ENCODE measurements at regions not wholly inside any gene's neighbourhood (a gene's known extent, or its start where the extent isn't known, plus 50 kb on each side); places are given as distances from the start of the nearest gene placed in this dataset.
"Not testable (repeated sequence)": the region's sequence is repeated elsewhere in the genome, so short reads cannot be mapped to it uniquely, and the experiment has no call there.

GRCh38 chr13:82963226-82964099 lies 918.8 kb downstream of the SLITRK1 start:
- TF ChIP-seq MAX (IDR thresholded peaks at IDR 0.05; ENCODE audit: low read depth, low read length), result no peak
- TF ChIP-seq CTCF (IDR thresholded peaks at IDR 0.05; ENCODE audit: low read depth, low read length), result no peak
- TF ChIP-seq MYC (IDR thresholded peaks at IDR 0.05; ENCODE audit: low read depth, low read length), result no peak
- no peak for TF ChIP-seq POLR2A (IDR thresholded peaks at IDR 0.05; ENCODE audit: extremely low read depth, insufficient read length)
- DNase-seq (ENCODE audit: low read depth), result no peak
- H3K4me3 ChIP-seq (ENCODE audit: low read depth, low read length), result no peak overlapping the region

- no peak overlapping the region for H3K4me3 ChIP-seq (ENCODE audit: low read depth, low read length)
- no peak for DNase-seq (ENCODE audit: low read depth)
- TF ChIP-seq CTCF (IDR thresholded peaks at IDR 0.05; ENCODE audit: low read depth, low read length), result no peak
- no peak for TF ChIP-seq MAX (IDR thresholded peaks at IDR 0.05; ENCODE audit: low read depth, low read length)
- TF ChIP-seq MYC (IDR thresholded peaks at IDR 0.05; ENCODE audit: low read depth, low read length), result no peak
- no peak for TF ChIP-seq POLR2A (IDR thresholded peaks at IDR 0.05; ENCODE audit: extremely low read depth, insufficient read length)
Measured at GRCh38 chr13:82962397-82962796, 919.9 kb downstream of the SLITRK1 start.

- no peak overlapping the region for H3K4me3 ChIP-seq (ENCODE audit: low read depth, low read length)
- no peak for TF ChIP-seq CTCF (IDR thresholded peaks at IDR 0.05; ENCODE audit: low read depth, low read length)
- TF ChIP-seq MYC (IDR thresholded peaks at IDR 0.05; ENCODE audit: low read depth, low read length), result no peak
- TF ChIP-seq POLR2A (IDR thresholded peaks at IDR 0.05; ENCODE audit: extremely low read depth, insufficient read length), result no peak
- TF ChIP-seq MAX (IDR thresholded peaks at IDR 0.05; ENCODE audit: low read depth, low read length), result no peak
- DNase-seq (ENCODE audit: low read depth), result no peak
Measured at GRCh38 chr13:82961757-82962156, 920.5 kb downstream of the SLITRK1 start.

GRCh38 chr13:82952336-82952735 lies 929.9 kb downstream of the SLITRK1 start:
- H3K4me3 ChIP-seq (ENCODE audit: low read depth, low read length), result not testable (repeated sequence)
- DNase-seq (ENCODE audit: low read depth), result peak; percentile 37

- H3K4me3 ChIP-seq (ENCODE audit: low read depth, low read length), result no peak overlapping the region
- no peak for DNase-seq (ENCODE audit: low read depth)
- no peak for TF ChIP-seq CTCF (IDR thresholded peaks at IDR 0.05; ENCODE audit: low read depth, low read length)
Measured at GRCh38 chr13:82947683-82948082, 934.6 kb downstream of the SLITRK1 start.

GRCh38 chr13:82947191-82947621 lies 935.1 kb downstream of the SLITRK1 start:
- TF ChIP-seq MYC (IDR thresholded peaks at IDR 0.05; ENCODE audit: low read depth, low read length), result no peak
- no peak for TF ChIP-seq CTCF (IDR thresholded peaks at IDR 0.05; ENCODE audit: low read depth, low read length)
- no peak for TF ChIP-seq POLR2A (IDR thresholded peaks at IDR 0.05; ENCODE audit: extremely low read depth, insufficient read length)
- no peak for TF ChIP-seq MAX (IDR thresholded peaks at IDR 0.05; ENCODE audit: low read depth, low read length)
- H3K4me3 ChIP-seq (ENCODE audit: low read depth, low read length), result no peak overlapping the region
- no peak for DNase-seq (ENCODE audit: low read depth)
